ENCODE measurements at regions not wholly inside any gene's neighbourhood (a gene's known extent, or its start where the extent isn't known, plus 50 kb on each side); places are given as distances from the start of the nearest gene placed in this dataset.
A peak's percentile ranks its signal among the peaks of the same experiment; 100 is the strongest.

- no peak for DNase-seq (ENCODE audit: low read depth)
These were observed 391.1 kb downstream of the TLE4 start for GRCh38 chr9:79962836-79963235.

DNA sequence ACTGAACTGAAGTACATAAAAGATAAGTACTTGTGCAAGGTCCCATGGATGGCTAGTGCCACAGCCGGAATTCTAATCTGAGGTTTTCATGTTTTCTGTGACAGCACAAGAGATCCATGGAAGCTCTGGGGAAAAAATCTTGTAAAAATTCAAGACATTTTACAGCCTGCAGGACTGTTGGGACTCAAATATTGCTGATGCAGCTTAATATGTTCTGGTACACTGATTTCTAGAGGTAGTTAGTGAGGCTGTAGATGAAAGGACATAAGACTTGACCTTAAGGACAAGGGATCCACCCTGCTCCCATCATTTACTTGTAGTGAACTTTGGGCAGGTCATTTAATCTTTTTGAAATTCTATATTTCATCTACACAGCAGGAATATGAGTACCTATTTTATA is 390.4 kb downstream of the TLE4 start:
- no peak for DNase-seq (ENCODE audit: low read depth)

DNA sequence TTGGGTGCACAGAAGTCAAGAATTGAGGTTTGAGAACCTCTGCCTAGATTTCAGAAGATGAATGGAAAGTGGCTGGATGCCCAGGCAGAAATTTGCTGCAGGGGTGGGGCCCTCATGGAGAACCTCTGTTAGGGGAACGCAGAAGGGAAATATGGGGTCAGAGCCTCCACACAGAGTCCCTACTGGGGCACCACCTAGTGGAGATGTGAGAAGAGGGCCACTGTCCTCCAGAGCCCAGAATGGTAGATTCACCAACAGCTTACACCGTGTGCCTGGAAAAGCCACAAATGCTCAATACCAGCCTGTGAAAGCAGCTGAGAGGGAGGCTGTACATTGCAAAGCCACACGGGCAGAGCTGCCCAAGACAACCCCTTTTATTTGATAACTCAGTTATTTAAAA is 383.5 kb downstream of the TLE4 start:
- no peak for DNase-seq (ENCODE audit: low read depth)

DNA sequence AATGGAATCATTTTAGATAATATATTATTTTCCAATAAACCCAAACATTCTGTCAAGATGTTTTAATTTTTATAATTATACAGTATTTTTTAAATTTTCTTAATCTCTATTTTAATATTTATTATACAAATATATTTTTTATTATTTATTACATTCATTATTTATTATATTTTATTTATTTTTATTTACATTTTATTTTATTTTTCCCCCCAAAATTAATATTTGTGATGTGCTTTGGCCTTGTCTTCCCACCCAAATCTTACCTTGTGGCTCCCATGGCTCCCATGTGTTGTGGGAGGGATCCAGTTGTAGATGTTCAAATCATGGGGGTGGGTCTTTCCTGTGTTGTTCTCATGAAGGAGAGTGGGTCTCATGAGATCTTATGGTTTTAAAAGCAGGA is 382.1 kb downstream of the TLE4 start:
- DNase-seq (ENCODE audit: low read depth) = no peak

DNA sequence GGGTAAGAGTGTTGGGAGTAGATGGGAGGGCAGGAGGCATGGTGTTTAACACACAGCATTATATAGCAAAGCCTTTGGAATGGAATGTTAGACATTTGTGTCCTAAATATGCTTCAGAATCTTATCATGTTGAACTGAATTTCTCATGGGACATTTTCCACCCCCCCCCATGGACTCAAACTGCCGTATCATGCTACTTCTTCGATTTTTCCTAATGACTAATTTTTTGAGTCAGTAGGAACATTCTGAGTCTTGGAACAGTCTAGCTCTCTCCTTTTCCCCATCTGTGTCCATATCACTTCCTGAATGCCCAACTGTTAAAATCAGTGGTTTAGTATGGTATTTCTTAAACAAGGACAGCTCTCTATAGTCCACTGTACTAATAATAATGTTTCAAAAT is 380.6 kb downstream of the TLE4 start:
- no peak for DNase-seq (ENCODE audit: low read depth)

DNA sequence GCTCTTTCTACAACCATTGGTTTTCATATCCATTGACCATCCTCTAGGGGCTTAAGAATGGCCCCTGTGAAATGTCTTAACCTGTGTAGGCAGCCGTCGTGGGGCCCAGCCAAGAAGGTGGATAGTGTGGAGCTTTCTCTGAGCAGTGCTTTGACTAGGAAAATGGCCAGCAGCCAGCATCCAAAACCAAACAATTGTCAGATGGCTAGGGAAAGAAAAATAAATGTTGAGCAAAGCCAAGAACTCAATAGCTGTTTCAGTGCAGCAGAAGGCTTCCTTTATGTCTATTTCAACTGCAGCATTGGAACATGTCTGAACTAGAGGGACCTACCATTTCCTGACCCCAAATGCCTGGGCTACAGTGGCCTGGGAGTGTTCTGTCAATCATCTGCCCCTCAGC is 374.9 kb downstream of the TLE4 start:
- DNase-seq (ENCODE audit: low read depth) = no peak

DNA sequence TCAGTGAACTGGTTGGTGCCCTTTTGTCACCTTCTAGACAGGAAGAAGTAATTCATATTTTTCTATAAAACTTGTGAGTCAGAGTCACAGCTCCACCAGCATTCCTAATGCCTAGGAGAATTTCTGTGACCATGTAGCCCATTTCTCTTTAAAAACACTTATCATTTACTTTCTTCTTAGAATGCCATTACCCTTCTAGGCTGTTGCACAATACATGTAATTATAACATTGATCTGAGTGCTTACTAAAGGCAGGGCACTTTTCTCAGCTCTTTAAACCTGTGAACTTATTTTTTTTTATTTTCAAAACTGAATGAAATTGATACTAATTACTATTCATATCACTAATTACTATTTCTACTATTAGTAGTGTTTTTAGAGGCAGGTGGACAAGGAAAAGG is 373.7 kb downstream of the TLE4 start:
- DNase-seq (ENCODE audit: low read depth) = no peak

GRCh38 chr9:79945016-79945415 is 373.3 kb downstream of the TLE4 start:
- DNase-seq (ENCODE audit: low read depth) = no peak

DNA sequence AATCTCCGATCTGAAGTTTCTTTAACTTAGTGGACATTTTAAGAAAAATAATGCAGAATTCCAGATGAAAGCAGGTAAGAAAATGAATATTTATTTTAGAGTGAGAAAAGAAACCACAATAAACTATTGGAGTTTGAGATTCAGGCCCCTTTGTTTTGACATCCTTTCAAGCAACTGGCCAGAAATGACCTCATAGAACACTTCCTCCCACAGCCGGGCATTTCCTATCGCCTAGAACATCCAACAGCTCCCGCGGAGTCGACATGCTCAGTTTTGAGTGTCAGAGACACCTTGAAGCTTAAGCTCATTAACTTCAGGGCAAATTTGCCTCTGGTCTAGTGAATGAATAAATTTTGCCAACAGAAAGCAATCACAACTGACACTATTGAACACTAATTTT is 369.2 kb downstream of the TLE4 start:
- DNase-seq (ENCODE audit: low read depth) = no peak

- DNase-seq (ENCODE audit: low read depth) = no peak
These were observed 368.1 kb downstream of the TLE4 start for GRCh38 chr9:79939819-79940218.

- DNase-seq (ENCODE audit: low read depth) = no peak
These were observed 364.6 kb downstream of the TLE4 start for GRCh38 chr9:79936336-79936735.

DNA sequence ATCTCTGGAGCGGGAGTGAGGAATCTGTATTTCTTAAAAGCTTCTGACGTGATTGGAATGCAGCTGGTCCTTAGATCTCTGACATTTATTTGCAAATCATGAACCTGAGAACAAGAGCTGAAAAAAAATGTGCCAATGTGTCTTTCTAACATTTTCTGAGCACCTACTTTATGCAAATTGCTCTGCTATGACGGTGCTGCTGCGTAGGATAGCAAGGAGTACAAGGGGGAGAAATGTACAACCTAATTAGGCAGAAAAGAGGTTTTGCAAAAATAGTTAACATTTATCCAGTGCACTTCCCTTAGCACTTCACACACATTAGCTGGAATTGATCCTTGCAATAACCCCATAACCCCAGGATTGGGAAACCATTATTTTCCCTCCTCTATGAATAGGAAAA is 357.5 kb downstream of the TLE4 start:
- no peak for DNase-seq (ENCODE audit: low read depth)

GRCh38 chr9:79928661-79929223 is 357.0 kb downstream of the TLE4 start:
- DNase-seq (ENCODE audit: low read depth) = no peak

- DNase-seq (ENCODE audit: low read depth) = no peak
These were observed 353.6 kb downstream of the TLE4 start for GRCh38 chr9:79925326-79925725.

DNA sequence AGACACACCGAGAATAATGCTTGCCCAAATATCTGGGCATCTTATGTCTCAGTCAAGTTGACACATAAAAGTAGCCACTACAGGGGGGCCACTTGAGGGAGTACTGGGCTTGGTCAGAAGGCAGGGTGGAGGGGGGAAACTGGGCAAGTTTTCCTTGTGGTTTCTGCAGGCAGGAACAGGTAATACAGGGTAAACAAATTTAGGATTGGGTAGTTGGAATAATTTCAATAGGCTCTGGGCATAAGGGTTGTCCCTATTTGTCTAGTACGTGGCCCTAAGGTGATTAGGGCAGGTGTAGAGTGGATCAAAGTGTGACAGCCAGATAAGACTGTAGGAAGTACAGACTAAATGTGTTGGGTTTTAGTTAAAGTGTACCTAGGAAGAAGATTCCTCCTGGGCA is 353.1 kb downstream of the TLE4 start:
- no peak for DNase-seq (ENCODE audit: low read depth)

DNA sequence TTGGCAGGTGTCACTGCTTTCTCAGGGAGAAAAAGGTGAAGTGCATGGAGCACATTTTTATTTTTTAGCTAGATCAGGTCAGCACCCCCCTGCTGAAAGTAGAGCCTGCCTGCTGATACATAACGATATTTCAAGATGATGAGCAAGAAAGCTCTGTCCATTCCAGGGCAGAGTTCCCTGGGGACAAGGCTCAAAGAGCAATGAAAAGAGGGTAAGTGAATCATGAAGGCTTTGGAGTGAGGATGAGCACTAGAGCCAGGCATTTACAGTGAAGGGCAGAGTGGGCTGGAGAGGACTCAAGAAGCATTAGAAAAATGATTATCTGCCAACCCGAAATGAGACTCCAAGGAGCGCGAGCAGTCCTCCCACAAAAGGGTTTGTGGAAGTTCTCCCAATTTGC is 345.7 kb downstream of the TLE4 start:
- no peak for DNase-seq (ENCODE audit: low read depth)

DNA sequence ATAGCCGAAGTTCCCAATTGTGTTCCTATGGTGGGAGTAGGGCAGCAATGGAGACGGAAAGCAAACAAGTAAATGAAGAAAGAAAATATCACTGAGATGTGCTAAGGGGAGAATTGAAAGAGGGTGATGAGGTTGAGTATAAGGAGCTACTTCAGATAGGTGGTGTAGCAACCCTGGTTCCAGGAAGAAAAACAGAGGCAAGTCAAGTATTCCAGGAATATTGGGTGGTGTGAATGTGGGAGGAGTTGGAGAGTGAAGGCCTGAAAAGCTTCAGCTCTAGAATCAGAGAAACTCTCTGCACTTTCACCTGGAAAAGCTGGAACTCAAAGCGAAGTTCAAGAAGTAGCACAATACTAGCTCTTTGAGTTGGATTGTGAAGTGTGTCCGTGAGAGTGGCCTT is 342.1 kb downstream of the TLE4 start:
- no peak for DNase-seq (ENCODE audit: low read depth)

DNA sequence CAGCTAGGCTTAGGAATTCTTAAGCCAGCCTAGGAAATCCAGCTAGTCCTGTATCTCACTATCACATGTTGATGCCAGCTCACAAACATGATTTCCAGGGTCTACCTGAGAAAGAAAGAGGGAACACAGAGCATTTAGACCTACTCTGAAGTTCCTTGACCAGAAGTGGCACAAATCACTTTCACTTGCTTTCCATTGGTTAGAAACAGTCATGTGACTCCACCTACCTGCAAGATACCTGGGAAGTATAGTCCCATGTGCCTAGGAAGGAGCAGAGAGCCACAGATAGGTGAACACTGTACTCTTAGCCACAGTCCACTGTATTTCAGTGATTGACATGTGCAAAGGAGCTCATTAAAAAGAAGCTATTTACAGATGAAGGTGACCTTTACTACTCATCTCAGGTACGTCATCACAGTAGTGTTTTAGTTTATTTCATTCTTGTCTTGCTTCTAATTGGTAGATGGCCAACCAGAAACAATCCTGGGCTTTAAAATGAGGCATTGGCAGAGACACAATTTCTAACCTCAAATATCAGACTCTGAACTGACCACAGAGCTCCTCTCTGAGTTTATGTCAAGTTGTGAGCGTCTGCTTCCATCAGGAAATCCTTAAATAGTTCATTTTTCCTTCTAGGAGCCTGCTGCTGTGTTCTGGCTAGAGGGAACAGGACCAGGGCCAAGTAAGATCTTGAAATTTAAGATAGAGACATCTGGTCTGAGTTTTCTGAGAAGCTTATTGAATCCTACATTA is 340.7 kb downstream of the TLE4 start:
- DNase-seq (ENCODE audit: low read depth) = peak; percentile 40

GRCh38 chr9:79911724-79912123 is 340.0 kb downstream of the TLE4 start:
- no peak for DNase-seq (ENCODE audit: low read depth)

- DNase-seq (ENCODE audit: low read depth) = no peak
These were observed 331.2 kb downstream of the TLE4 start for GRCh38 chr9:79902825-79903600.

GRCh38 chr9:79900754-79901153 is 329.0 kb downstream of the TLE4 start:
- DNase-seq (ENCODE audit: low read depth) = no peak

GRCh38 chr9:79896390-79896980 is 324.7 kb downstream of the TLE4 start:
- no peak for DNase-seq (ENCODE audit: low read depth)

DNA sequence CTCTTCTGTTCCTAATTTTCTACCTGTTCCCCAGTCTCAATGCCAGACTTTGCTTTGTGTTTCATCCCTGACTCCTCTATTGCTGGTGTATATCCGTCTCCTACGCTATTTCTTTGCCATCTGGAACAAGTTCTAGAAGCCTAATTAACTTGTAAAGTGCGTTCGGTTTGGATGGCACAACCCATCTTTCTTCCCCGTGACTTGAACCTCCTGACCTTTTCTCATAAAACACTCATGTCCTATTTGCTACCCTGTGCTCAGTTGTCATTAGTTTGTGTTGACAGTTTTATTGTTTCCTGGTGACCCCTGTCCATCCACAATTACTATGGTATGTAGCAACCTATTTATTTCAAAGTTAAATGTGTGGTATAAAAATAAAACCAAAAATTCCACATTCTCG is 323.5 kb downstream of the TLE4 start:
- DNase-seq (ENCODE audit: low read depth) = no peak

Measured in forelimb muscle (tissue), 1 donor.